ENCODE measurements at regions not wholly inside any gene's neighbourhood (a gene's known extent, or its start where the extent isn't known, plus 50 kb on each side); places are given as distances from the start of the nearest gene placed in this dataset.

DNA sequence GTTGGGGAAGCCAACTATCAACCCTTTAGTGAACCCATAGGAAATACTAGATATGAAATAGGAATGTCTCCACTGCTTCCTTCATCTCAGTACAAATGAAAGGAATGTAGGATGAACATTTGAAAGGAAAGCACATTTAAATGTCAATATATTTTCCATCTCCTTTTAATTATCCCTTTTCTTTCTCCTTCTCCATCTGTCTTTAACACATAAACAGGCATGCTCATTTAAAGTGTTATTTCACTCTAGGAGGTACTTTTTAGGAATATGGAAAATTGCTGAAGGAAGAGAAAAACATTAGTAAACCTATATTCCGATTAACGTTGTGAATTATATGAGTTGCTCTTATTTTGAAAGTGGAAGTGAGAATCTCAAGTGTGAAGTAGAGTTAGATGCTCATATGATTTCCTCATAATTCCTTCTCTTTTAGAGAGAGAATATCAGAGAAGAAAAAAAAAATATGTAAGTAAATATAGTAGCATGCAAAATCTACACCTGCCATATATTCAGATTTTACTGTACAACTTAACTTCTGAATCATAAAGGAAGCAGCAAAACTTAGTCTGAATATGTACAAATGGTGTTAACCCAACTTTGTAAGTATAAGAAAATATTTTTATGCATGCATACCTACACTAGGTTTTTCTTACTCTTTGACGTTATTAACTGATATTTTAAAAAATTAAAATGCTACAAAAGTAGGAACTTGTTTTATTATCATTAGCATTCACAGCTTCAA lies 406.9 kb upstream of the B3GALT2 start:
- no peak for TF ChIP-seq EZH2 (IDR thresholded peaks at IDR 0.05; ENCODE audit: low read depth)
- TF ChIP-seq, protein P1, sequence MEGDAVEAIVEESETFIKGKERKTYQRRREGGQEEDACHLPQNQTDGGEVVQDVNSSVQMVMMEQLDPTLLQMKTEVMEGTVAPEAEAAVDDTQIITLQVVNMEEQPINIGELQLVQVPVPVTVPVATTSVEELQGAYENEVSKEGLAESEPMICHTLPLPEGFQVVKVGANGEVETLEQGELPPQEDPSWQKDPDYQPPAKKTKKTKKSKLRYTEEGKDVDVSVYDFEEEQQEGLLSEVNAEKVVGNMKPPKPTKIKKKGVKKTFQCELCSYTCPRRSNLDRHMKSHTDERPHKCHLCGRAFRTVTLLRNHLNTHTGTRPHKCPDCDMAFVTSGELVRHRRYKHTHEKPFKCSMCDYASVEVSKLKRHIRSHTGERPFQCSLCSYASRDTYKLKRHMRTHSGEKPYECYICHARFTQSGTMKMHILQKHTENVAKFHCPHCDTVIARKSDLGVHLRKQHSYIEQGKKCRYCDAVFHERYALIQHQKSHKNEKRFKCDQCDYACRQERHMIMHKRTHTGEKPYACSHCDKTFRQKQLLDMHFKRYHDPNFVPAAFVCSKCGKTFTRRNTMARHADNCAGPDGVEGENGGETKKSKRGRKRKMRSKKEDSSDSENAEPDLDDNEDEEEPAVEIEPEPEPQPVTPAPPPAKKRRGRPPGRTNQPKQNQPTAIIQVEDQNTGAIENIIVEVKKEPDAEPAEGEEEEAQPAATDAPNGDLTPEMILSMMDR (conservative IDR thresholded peaks at IDR 0.05) = no peak

Measured in PC-9 (cell line).